IPS DF 19.7 (cell line): ENCODE measurements at regions not wholly inside any gene's neighbourhood (a gene's known extent, or its start where the extent isn't known, plus 50 kb on each side); places are given as distances from the start of the nearest gene placed in this dataset.

Experiments used
- DNase-seq: peaks from one replicate; pipeline ENCODE4 v3.0.0-alpha.2; 2013; ENCODE audit warnings: low read depth, low spot score

- DNase-seq, result no peak
Observed at GRCh38 chr4:57492251-57492878, 382.2 kb upstream of the IGFBP7 start.

DNA sequence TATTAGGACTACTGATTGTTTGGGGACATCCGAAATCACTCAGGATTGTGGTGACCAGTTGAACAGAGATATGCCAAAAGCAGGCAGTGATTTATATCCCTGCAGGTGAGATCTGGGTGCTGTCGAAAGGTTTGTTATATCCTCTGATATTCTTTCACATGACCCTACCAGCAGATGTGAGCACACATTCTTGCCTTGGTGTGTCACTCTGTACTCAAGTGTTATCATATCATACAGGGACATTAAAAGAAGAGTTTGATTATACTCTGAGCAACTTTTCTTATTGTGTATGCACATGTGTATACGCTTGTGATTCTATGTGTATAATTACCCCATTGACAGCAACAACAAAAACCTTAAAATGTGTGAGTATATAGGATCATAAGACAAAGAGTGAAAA is 381.2 kb upstream of the IGFBP7 start:
- DNase-seq, result no peak

GRCh38 chr4:57490520-57491255 is 380.5 kb upstream of the IGFBP7 start:
- DNase-seq, result no peak

DNA sequence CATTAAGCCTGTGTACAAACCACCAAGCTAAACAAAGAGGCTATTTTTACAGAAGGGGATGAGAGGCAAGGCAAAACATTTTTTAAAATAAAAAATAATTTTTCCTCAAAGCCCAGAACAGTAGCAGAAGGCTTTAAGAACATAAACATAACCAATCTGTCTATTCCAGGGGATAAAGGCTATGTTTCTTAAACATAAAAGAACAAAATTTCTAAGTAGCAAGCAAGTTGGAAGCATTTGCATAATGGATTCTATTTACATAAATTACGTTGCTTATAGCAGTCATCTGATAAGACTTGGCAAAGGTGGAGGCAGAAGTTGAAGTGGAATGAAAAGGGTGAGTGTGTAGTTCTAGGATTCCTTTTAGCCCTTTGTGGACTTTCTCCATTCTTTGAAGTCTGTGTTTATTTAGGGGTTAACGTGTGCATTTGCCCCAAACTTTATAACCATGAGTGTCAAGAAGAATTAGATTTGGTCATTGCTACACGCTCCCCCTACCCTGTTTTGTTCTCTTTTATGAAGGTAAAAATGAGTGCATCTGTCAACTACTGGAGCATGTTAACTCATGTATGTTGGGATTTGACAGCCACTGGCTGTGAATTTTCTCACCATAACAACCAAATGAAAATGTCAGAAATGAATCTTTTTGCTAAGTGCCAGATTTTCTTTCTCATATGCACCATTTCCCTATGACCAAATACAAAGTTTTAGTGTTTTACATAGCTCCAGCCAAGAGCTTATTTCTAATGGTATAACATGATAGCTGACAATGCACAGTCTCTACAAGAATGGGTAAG is 378.4 kb upstream of the IGFBP7 start:
- DNase-seq, result no peak

- DNase-seq, result no peak
Observed at GRCh38 chr4:57475424-57475823, 365.2 kb upstream of the IGFBP7 start.

DNA sequence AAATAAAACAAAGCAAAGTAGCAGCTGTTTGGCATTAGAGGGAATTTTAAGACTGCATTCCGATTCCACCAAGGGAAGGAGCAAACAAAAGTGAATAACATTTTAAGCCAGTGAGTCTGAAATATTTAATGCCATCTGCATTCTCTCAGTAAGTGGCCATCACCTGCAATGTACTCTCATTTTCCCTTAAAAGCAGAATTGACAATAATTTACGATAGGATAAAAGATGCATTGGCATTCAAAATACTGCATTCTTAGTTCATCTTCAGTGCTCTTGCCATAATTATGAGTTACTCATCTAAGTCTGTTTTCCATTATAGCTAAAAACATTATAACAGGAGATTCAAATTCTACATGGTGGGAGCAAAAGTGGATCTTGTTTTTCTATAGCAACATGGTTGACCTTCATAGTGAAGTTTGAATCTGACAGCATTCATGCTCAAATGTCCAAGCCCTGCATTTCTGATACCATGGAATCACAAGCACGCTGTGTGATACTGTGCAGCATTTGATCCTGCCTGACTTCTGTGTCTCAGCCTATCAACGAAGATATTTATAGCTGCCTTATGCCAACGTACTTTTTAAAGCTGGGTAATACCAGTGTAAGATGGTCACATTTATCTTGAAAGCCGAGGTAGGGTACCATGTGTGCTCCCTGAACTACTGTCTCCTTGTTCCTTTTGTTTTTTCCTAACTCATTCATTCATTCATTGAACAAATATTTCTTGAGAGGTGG is 355.3 kb upstream of the IGFBP7 start:
- no peak for DNase-seq

DNA sequence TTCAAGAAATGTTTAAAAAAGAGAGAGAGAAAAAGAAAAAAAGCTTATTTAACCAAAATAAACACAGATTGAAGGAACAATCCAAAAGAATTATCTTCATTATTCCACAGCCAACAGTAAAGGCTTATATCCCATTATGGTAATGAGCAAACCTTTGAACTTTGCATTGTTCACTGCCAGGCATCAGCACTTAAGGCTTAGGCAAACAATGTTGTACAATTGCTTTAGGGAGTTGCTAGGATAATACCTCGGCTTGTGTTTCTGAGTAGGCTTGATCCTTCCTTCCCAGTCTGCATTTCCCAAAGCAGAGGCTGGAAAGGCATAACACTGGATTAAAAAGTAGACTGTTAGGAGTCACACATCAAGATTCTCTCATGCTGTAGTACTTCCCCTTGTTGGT is 352.7 kb upstream of the IGFBP7 start:
- no peak for DNase-seq

- DNase-seq, result peak; percentile 5
Observed at GRCh38 chr4:57460967-57461366, 350.8 kb upstream of the IGFBP7 start.

- no peak for DNase-seq
Observed at GRCh38 chr4:57448901-57449300, 338.7 kb upstream of the IGFBP7 start.

DNA sequence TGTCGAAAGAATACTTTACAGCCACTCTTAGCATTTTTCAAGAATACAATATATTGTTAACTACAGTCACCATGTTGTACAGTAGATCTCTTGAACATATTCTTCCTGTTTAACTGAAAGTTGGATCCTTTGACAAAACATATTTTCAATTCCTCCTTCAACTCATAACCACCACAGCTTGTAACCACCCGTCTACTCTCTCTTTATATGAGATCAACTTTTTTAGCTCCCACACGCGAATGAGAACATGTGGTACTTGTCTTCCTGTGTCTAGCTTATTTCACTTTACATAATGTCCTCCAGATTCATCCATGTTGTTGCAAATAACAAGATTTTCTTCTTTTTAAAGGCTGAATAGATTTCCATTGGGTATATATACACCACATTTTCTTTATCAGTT is 338.3 kb upstream of the IGFBP7 start:
- DNase-seq, result no peak

DNA sequence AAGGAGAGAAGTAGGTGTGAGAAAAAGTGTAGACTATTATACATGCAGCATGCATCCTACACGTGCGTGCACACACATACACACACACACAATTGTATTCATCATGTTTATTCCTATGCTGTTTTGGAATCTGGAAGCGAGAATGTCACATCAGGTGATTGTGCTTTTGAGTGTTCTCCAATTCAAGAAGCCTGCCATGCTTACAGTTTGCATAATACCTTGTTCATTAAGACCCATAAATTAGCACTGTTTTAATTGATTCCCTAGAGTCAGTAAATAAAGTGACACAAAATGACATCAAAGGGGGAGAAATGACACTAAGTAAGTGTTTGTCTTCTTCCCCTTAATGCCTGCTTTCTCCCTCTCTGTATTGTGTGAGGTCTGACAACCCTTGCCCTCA is 336.1 kb upstream of the IGFBP7 start:
- DNase-seq, result no peak

GRCh38 chr4:57445686-57446085 is 335.5 kb upstream of the IGFBP7 start:
- no peak for DNase-seq

DNA sequence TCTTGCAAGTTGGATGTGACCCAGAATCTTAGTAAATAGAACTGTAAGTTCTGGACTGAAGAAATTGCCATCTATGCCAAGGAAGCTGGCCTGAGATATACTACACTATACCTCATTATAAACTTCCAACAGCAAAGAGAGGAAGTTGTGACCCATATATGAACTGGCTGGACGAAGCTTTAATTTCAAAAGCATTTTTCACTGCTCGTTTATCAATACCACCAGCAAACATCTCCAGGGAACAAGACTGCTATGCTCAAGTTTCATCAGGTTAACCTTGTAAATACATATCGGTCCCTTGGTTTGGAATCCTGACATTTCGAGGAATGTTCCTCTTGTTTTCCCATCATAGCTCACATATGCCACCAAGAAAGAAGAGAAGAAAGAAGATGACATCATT is 334.5 kb upstream of the IGFBP7 start:
- no peak for DNase-seq

GRCh38 chr4:57443787-57444186 is 333.6 kb upstream of the IGFBP7 start:
- DNase-seq, result no peak

DNA sequence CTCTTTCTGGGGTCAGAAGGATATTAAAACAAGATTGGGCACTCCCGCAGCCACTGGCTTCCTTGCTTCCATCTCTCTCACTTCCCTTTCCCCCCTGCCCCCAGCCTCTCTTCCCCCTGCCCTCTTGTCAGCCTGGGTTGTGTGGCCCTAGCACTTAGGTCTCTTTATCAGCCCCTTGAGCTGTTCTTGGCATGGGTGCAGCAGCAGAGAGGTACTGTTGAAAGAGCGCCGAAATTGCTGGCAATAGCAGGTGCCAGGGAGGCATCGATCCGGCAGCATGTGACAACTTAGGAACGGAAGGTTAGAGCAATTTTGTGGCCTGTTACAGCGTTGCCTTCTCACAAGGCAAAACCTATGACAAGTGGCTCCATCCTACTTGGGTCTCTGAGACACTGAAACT is 333.1 kb upstream of the IGFBP7 start:
- DNase-seq, result no peak

DNA sequence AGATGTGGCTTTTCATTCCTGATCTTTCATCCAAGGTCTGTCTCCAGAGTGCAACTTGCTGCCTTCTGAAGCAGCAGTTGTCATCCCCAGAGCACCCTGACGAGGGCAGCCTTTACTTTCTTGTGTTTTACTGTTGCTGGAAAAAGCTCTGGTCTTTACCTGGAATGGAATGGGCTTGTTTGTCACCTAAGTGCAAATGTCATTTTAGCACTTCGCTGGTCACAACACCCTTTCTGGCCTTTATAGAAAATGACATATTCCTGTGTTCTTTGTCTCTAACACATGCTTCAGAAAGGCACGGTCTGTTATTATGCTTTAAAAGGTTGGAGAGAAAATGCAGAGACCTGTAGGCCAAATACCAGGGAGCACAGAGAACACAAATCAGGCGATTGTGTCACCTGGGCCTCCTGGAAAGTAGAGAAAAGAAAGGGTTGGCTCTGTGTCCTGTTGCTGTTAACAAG is 332.7 kb upstream of the IGFBP7 start:
- peak; percentile 28 for DNase-seq

GRCh38 chr4:57442241-57442640 is 332.1 kb upstream of the IGFBP7 start:
- no peak for DNase-seq

- no peak for DNase-seq
Observed at GRCh38 chr4:57437649-57438048, 327.5 kb upstream of the IGFBP7 start.

DNA sequence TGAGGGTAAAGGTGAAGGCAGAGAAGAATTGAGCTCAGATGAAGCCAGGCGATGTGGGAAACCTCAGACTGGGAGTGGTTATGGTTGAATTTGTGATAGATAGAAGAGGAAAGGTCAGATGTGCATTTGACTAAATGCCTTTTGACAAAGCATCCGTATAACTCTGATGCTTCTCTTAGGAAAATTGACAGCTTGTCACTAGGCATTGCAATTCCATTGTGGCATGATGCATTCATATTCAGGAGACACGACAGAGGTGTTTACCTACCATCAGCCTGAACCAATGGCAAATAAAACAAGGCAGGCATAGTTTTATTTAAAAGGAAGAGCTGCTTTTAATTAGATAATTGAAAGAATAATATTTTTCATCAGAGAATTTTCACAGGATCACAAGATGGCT is 325.1 kb upstream of the IGFBP7 start:
- no peak for DNase-seq

DNA sequence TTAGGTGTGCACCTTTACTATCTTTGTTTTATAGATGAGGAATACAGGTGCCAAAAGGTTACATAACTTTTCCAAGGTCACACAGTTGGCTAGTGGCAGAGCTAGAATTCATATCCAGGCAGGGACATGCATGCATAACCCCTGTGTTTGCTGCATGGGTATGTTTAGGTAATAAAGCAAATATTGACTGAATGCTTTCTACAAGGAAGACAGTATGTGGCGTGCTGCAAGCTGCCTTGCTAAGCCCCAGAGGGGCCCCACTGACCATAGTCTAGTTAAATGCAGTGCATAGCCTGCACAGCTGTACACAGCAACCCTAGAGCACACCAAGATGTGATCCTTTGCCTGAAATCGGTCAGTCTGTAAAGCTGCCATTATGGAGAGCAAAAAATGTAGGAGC is 320.5 kb upstream of the IGFBP7 start:
- no peak for DNase-seq

DNA sequence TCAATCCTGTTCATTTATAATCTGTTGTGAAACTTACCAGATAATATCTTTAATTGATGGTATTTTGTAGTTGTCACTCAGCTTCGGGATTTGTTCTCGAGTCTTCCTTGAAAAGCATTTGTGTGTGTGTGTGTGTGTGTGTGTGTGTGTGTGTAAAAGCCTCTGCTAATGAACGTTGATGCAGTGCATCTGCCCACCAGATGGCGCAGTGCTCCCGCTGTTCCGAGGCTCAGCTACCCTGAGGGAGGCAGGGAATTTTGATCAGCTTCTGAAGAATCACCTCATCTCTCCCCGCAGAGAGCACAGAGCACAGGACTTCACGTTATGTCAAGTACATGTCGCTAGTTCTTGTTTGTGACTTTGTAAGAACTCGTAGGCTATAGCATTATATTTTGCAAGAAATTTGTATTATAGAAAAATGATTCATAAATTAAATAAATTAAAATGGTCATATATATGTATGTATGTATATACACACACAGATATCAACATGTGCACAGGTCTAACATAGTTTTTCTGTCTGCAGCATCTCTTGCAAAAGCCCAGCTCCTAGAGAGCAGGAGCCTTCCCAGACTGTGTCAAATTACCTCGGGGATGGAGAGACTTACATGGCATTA is 316.7 kb upstream of the IGFBP7 start:
- peak; percentile 76 for DNase-seq

GRCh38 chr4:57425610-57426009 is 315.4 kb upstream of the IGFBP7 start:
- no peak for DNase-seq
